ENCODE measurements at regions not wholly inside any gene's neighbourhood (a gene's known extent, or its start where the extent isn't known, plus 50 kb on each side); places are given as distances from the start of the nearest gene placed in this dataset.

DNA sequence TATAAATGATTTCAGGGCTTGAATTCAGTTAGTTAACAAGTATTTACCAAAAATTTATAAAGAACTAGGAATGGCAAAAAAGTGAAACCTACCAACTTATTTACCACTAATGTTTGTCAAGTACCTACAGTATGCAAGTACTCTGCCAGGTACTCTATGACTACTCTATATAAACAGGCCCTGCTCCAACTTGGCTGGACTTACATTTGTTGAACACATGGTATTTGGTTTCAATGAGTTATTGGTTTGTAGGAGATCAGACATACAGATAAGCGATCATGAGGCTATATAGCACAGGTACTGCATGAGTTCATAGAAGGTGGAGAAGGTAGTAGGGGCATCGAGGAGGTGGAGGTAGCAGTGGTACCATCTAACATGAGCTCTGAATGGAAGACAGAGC lies 159.9 kb upstream of the PDGFD start:
- peaks cover 7% of the 10 kb centered on the region; the same call in 1 of the 2 replicates for H3K9me3 Mint-ChIP-seq
- TF ChIP-seq, protein P1, sequence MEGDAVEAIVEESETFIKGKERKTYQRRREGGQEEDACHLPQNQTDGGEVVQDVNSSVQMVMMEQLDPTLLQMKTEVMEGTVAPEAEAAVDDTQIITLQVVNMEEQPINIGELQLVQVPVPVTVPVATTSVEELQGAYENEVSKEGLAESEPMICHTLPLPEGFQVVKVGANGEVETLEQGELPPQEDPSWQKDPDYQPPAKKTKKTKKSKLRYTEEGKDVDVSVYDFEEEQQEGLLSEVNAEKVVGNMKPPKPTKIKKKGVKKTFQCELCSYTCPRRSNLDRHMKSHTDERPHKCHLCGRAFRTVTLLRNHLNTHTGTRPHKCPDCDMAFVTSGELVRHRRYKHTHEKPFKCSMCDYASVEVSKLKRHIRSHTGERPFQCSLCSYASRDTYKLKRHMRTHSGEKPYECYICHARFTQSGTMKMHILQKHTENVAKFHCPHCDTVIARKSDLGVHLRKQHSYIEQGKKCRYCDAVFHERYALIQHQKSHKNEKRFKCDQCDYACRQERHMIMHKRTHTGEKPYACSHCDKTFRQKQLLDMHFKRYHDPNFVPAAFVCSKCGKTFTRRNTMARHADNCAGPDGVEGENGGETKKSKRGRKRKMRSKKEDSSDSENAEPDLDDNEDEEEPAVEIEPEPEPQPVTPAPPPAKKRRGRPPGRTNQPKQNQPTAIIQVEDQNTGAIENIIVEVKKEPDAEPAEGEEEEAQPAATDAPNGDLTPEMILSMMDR (IDR thresholded peaks at IDR 0.05) = no peak
- no peak overlapping the region for H3K4me3 Mint-ChIP-seq
- peaks cover 2% of the 10 kb centered on the region for H3K27me3 Mint-ChIP-seq (ENCODE audit: insufficient read depth)
- H3K36me3 Mint-ChIP-seq (ENCODE audit: low read depth) = no peaks in the 10 kb centered on the region
- no peaks in the 10 kb centered on the region for H3K4me1 Mint-ChIP-seq (ENCODE audit: low read depth)
- DNase-seq = no peak
- no peak overlapping the region for H3K27ac Mint-ChIP-seq

DNA sequence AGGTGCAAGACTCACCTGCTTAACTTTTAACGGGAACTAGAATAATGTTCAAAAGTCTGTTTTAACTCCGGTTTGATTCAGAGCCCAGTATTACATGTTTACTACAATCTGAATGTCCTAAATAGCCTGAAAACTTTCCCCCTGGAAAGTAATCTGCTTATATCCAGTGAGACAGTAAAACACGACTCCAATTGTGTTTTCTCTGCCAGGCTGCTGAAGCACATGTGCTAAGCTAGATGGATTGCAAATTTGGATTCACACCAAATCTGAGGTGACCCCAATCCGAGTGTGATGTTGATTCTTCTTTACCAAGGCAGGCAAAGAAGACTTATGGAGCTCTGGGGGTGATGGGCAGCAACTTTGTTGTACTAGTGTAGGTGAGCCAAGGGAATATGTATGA lies 158.7 kb upstream of the PDGFD start:
- TF ChIP-seq, protein P1 (IDR thresholded peaks at IDR 0.05) = no peak
- H3K36me3 Mint-ChIP-seq (ENCODE audit: low read depth) = no peaks in the 10 kb centered on the region
- H3K27ac Mint-ChIP-seq = no peak overlapping the region
- H3K9me3 Mint-ChIP-seq = peaks cover 9% of the 10 kb centered on the region; the same call in 1 of the 2 replicates
- peaks cover 2% of the 10 kb centered on the region for H3K27me3 Mint-ChIP-seq (ENCODE audit: insufficient read depth)
- DNase-seq = no peak
- H3K4me3 Mint-ChIP-seq = no peak overlapping the region
- H3K4me1 Mint-ChIP-seq (ENCODE audit: low read depth) = no peaks in the 10 kb centered on the region

DNA sequence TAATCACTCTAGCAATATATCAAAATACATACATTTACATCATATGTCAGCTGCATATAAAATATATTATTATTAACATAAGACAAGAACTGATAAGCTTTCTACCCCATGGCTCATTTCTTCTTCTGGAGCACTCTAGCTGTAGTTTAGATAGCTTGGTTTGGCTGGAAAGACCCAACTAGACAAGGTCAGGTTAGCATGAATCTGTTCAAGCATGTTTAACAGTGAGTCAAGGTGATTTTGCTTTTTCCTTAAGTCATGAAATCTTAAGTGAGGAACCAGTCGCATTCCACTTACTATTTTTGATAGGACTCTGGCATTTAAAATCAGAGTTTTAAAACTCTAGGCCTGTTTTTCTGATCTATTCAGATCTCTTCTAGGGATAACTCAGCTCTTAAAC lies 157.0 kb upstream of the PDGFD start:
- Mint-ChIP-seq H3K4me3 (no peak overlapping the region), H3K4me1 (ENCODE audit: low read depth) (no peaks in the 10 kb centered on the region), H3K36me3 (ENCODE audit: low read depth) (no peaks in the 10 kb centered on the region), H3K27me3 (ENCODE audit: insufficient read depth) (peaks cover 2% of the 10 kb centered on the region), H3K27ac (no peak overlapping the region), H3K9me3 (peaks cover 15% of the 10 kb centered on the region; the same call in 1 of the 2 replicates)
- no peak for DNase-seq
- TF ChIP-seq, protein P1 (IDR thresholded peaks at IDR 0.05) = no peak

DNA sequence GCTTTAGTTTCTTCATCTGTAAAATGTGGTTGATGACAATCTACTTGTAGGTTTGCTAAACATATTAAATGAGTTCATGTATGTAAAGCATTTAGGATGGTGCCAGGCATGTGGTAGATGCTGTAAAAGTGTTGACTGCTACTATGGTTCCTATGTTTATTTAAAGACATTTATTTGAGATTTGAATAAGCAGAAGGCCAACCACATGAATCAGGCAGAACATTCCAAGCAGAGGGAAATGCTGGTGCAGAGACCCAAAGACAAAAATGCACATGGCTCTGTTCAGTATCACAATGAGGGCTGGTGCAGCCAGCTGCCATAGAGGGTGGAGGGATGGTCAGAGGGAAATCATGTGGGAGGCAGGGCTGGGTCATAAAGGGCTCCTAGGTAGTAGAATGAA lies 156.2 kb upstream of the PDGFD start:
- H3K9me3 Mint-ChIP-seq = peaks cover 15% of the 10 kb centered on the region; the same call in 1 of the 2 replicates
- H3K27me3 Mint-ChIP-seq (ENCODE audit: insufficient read depth) = peaks cover 2% of the 10 kb centered on the region
- H3K4me3 Mint-ChIP-seq = no peak overlapping the region
- H3K4me1 Mint-ChIP-seq (ENCODE audit: low read depth) = no peaks in the 10 kb centered on the region
- H3K27ac Mint-ChIP-seq = no peak overlapping the region
- TF ChIP-seq, protein P1 (IDR thresholded peaks at IDR 0.05) = no peak
- DNase-seq = no peak
- H3K36me3 Mint-ChIP-seq (ENCODE audit: low read depth) = no peaks in the 10 kb centered on the region

DNA sequence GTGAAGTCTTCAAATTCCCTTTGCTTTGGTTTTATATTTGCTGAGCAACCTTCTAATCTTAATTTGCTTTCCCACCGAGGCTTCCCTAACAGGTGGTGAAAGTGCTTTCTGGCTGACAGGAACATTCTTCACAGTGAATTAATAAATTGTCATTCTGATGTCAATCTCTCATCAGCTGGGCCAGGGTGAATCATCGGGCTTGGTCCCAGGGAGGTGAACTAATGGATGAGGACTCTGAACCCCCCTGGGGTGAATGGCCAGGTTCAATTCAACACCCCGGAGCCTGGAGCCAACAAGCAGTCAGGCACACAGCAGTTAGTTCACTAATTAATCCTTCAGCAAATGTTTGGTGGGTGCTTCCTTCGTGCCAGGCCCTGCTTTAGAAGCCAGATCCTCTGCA lies 155.4 kb upstream of the PDGFD start:
- DNase-seq = no peak
- Mint-ChIP-seq H3K4me3 (no peak overlapping the region), H3K27ac (no peak overlapping the region), H3K36me3 (ENCODE audit: low read depth) (no peaks in the 10 kb centered on the region), H3K9me3 (peaks cover 12% of the 10 kb centered on the region; the same call in 1 of the 2 replicates), H3K4me1 (ENCODE audit: low read depth) (no peaks in the 10 kb centered on the region), H3K27me3 (ENCODE audit: insufficient read depth) (peaks cover 2% of the 10 kb centered on the region)
- TF ChIP-seq, protein P1 (IDR thresholded peaks at IDR 0.05) = no peak
